GM23338 (cell line): ENCODE measurements at regions not wholly inside any gene's neighbourhood (a gene's known extent, or its start where the extent isn't known, plus 50 kb on each side); places are given as distances from the start of the nearest gene placed in this dataset.

Experiments used
- ATAC-seq: fragments of 200-7000 bp; cut with Tn5 transposase; 3 replicates; pipeline ENCODE4 v1.9.1; 2020
- DNase-seq: peaks from one replicate; pipeline ENCODE4 v3.0.0-alpha.2; 2015; ENCODE audit warnings: low spot score
- H2AFZ ChIP-seq: fragments of 200-600 bp; sonication (generic); 2 replicates; pipeline ENCODE4 v1.8.0; 2016; ENCODE audit warnings: antibody characterized with exemption, mild to moderate bottlenecking, moderate library complexity
- H3F3A ChIP-seq: fragments of 200-600 bp; sonication (generic); replicated peaks from 2 replicates; pipeline ENCODE4 v1.8.0; 2017; ENCODE audit warnings: antibody characterized with exemption, mixed run types, low read depth
- H3K27ac ChIP-seq: fragments of 200-600 bp; sonication (generic); 2 replicates; pipeline ENCODE4 v1.6.1; 2016; ENCODE audit warnings: low read depth
- H3K27me3 ChIP-seq: fragments of 200-600 bp; sonication (generic); 2 replicates; pipeline ENCODE4 v1.8.0; 2016; ENCODE audit warnings: mild to moderate bottlenecking, mixed run types, moderate library complexity; ENCODE audit not compliant: insufficient read depth
- H3K36me3 ChIP-seq: fragments of 200-600 bp; sonication (generic); 2 replicates; pipeline ENCODE4 v1.8.0; 2016; ENCODE audit warnings: mild to moderate bottlenecking; ENCODE audit not compliant: insufficient read depth
- H3K4me1 ChIP-seq: fragments of 200-600 bp; sonication (generic); 2 replicates; pipeline ENCODE4 v1.8.0; 2016; ENCODE audit warnings: mild to moderate bottlenecking, moderate library complexity; ENCODE audit not compliant: insufficient read depth
- H3K4me2 ChIP-seq: fragments of 200-600 bp; sonication (generic); 2 replicates; pipeline ENCODE4 v1.7.1; 2017; ENCODE audit warnings: mixed run types
- H3K4me3 ChIP-seq: fragments of 200-600 bp; sonication (generic); 2 replicates; pipeline ENCODE4 v1.6.1; 2016; ENCODE audit warnings: mixed run types
- H3K79me2 ChIP-seq: fragments of 200-600 bp; sonication (generic); replicated peaks from 2 replicates; pipeline ENCODE4 v1.8.0; 2017; ENCODE audit warnings: mild to moderate bottlenecking; ENCODE audit not compliant: insufficient read depth
- H3K9me2 ChIP-seq: fragments of 200-600 bp; sonication (generic); 2 replicates; pipeline ENCODE4 v1.8.0; 2017; ENCODE audit not compliant: insufficient read depth
- H4K20me1 ChIP-seq: fragments of 200-600 bp; sonication (generic); replicated peaks from 2 replicates; pipeline ENCODE4 v1.8.0; 2017; ENCODE audit warnings: mild to moderate bottlenecking; ENCODE audit not compliant: insufficient read depth
- H3K27ac Mint-ChIP-seq: 2 replicates; pipeline ENCODE4 v1.8.0; 2020; ENCODE audit warnings: inconsistent platforms, mild to moderate bottlenecking, moderate library complexity, mixed read lengths
- H3K27me3 Mint-ChIP-seq: 3 replicates; pipeline ENCODE4 v1.8.0; 2022; ENCODE audit warnings: low read depth, mild to moderate bottlenecking, moderate library complexity, mixed read lengths, inconsistent platforms; ENCODE audit not compliant: insufficient read depth, poor library complexity
- H3K36me3 Mint-ChIP-seq: 3 replicates; pipeline ENCODE4 v1.8.0; 2021; ENCODE audit warnings: low read depth, mild to moderate bottlenecking, inconsistent platforms, moderate library complexity, mixed read lengths
- H3K4me1 Mint-ChIP-seq: 3 replicates; pipeline ENCODE4 v1.8.0; 2020; ENCODE audit warnings: mild to moderate bottlenecking, inconsistent platforms, mixed read lengths
- H3K4me3 Mint-ChIP-seq: 3 replicates; pipeline ENCODE4 v1.8.0; 2021; ENCODE audit warnings: moderate library complexity, mild to moderate bottlenecking, inconsistent platforms, mixed read lengths
- H3K9me3 Mint-ChIP-seq: 3 replicates; pipeline ENCODE4 v1.8.0; 2020; ENCODE audit warnings: moderate library complexity, mild to moderate bottlenecking, inconsistent platforms, mixed read lengths
- EZH2 ChIP-seq: fragments of 200-600 bp; sonication (generic); IDR thresholded peaks from one replicate; pipeline ENCODE4 v1.8.0; 2017; ENCODE audit warnings: antibody characterized with exemption, mild to moderate bottlenecking, low read depth; ENCODE audit not compliant: unreplicated experiment
- EZH2phosphoT487 ChIP-seq: fragments of 200-600 bp; sonication (generic); IDR thresholded peaks from one replicate; pipeline ENCODE4 v1.8.1; 2018; ENCODE audit warnings: antibody characterized with exemption; ENCODE audit not compliant: unreplicated experiment
- JUNB ChIP-seq: IDR thresholded peaks from one replicate; pipeline ENCODE4 v1.6.1; 2016; ENCODE audit warnings: antibody characterized with exemption; ENCODE audit not compliant: unreplicated experiment
- NANOG ChIP-seq: IDR thresholded peaks from 2 replicates; pipeline ENCODE4 v1.6.1; 2016; ENCODE audit warnings: antibody characterized with exemption, borderline replicate concordance
- POLR2AphosphoS5 ChIP-seq: IDR thresholded peaks from 2 replicates; pipeline ENCODE4 v1.6.1; 2016; ENCODE audit warnings: antibody characterized with exemption, low read depth
- REST ChIP-seq: IDR thresholded peaks from one replicate; pipeline ENCODE4 v1.6.1; 2018; ENCODE audit warnings: antibody characterized with exemption; ENCODE audit not compliant: unreplicated experiment
- ZNF114 ChIP-seq: fragments of 250-450 bp; sonication (Bioruptor Pico); IDR thresholded peaks from 2 replicates; pipeline ENCODE4 v1.5.0; 2020; ENCODE audit warnings: mild to moderate bottlenecking, moderate library complexity
- ZNF462 ChIP-seq: fragments of 250-450 bp; sonication (Bioruptor Pico); IDR thresholded peaks from 2 replicates; pipeline ENCODE4 v1.5.0; 2020; ENCODE audit warnings: mild to moderate bottlenecking, moderate library complexity

GRCh38 chr3:22373827-22374226 lies 622.8 kb upstream of the ZNF385D start (continued):
- TF ChIP-seq NANOG, result no peak
- no peak for TF ChIP-seq EZH2
- TF ChIP-seq POLR2AphosphoS5, result no peak
- TF ChIP-seq ZNF114, result no peak
- TF ChIP-seq EZH2phosphoT487, result no peak

GRCh38 chr3:22377421-22377820 lies 626.4 kb upstream of the ZNF385D start:
- Histone ChIP-seq H3K79me2 (no peaks in the 10 kb centered on the region), H3F3A (no peaks in the 10 kb centered on the region), H3K4me1 (peaks cover 12% of the 10 kb centered on the region; the same call in 1 of the 2 replicates), H3K27ac (no peak overlapping the region), H3K4me3 (no peak overlapping the region), H3K27me3 (peaks cover 30% of the 10 kb centered on the region), H4K20me1 (no peaks in the 10 kb centered on the region), H3K9me2 (no peaks in the 10 kb centered on the region), H2AFZ (no peak overlapping the region), H3K4me2 (no peak overlapping the region), H3K36me3 (no peaks in the 10 kb centered on the region)
- TF ChIP-seq JUNB (no peak), NANOG (no peak), EZH2 (no peak), ZNF462 (CRISPR knock-in tag) (no peak), REST (no peak), EZH2phosphoT487 (no peak), POLR2AphosphoS5 (no peak)
- H3K27ac Mint-ChIP-seq, result no peak overlapping the region
- no peaks in the 10 kb centered on the region; the same call in 2 of the 3 replicates for H3K36me3 Mint-ChIP-seq
- H3K27me3 Mint-ChIP-seq, result peaks cover 15% of the 10 kb centered on the region
- H3K4me1 Mint-ChIP-seq, result peaks cover 7% of the 10 kb centered on the region; the same call in 2 of the 3 replicates
- H3K4me3 Mint-ChIP-seq, result no peak overlapping the region
- ATAC-seq (no peak), DNase-seq (no peak)
- H3K9me3 Mint-ChIP-seq, result no peaks in the 10 kb centered on the region
